ENCODE measurements at regions not wholly inside any gene's neighbourhood (a gene's known extent, or its start where the extent isn't known, plus 50 kb on each side); places are given as distances from the start of the nearest gene placed in this dataset.

DNA sequence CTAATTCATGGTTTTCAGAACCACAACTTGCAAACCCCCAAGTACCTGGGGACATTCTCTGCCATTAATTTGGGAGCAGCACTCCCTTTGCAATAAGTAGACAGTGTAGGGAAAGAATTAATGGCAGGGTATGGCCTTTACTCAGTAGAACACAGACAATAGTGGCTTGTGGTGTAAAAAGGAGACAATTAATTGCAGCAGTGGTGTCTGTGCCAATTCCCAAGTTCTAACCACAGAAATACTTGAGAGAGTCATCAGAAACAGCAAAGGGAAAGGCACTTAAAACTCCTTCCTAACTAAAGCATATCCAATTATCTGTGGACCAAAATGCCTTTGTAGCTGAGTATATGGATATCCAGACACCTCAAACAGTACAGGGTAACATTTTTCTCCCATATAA, 257.6 kb upstream of the POU3F2 start:
- FAIRE-seq, result no peak

DNA sequence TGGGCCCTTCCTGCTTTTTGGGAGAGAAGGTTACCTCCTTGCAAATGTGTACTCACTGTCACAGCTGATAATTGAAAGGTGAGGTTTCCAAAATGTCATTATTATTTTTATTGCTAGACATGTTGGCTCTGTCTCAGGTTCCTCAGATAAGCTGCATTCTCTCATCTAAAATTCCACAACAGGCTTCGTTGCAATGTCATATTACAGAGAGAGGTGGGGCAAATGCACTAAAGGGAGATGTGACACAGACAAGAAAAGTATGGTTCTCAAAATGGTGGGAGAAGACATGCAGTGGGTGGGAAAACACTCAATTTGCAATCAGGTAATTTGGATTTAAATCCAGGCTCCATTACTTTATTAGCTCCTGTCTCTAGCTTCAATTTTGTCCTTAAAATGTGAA, 256.4 kb upstream of the POU3F2 start:
- no peak for FAIRE-seq

DNA sequence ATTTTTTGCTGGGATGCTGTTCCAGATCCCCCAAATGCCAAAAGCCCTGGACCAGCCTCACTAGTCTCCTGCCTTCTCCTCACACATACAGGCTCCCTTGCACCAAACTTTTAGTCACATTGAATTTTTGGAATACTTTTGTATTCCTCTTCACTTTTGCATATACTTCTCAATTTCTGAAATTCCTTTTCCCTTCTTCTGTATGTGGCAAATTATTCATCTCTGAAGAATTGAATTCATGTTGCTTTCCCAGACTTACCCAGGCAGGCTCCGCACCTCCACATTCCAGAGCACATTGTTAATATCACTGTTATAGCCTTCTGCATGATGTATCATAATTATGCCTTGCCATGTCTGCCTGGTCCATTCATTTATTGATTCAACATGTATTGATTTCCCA, 255.3 kb upstream of the POU3F2 start:
- FAIRE-seq, result no peak

DNA sequence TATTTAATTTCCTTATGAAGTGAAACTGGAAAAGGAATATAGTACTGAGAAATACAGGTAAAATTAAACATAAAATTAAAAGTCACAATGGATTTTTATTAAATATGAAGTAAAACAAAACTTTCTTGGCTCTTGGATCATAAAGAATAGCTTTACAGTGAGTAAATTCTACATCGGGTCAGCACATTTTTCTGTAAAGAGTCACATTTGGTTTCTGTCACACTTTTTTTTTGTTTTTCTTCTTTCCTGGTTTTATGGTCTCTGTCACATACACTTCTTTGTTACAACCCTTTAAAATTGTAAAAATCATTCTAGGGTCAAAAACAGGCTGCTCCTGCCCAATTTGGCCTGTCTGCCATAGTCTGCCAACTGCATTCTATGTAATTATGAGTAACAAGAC, 254.4 kb upstream of the POU3F2 start:
- FAIRE-seq, result no peak

DNA sequence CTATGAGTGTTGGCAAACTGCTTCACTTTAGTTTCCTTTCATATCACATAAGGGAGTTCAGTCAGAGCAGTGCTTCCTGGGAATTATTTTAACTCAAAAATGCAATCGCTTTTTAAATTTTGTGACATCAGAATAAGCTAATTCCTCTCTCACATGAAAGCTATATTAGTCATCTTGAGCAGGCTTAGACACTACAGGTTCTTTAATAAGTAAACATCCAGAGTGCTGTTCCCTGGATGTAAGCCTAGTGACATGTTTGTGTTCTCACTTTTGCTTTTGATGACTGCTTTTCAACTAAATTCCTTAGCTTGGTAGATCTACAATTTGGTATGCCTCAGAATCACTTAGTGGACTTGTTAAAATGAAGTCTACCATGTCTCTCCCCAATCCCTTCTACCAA, 252.7 kb upstream of the POU3F2 start:
- no peak for FAIRE-seq

DNA sequence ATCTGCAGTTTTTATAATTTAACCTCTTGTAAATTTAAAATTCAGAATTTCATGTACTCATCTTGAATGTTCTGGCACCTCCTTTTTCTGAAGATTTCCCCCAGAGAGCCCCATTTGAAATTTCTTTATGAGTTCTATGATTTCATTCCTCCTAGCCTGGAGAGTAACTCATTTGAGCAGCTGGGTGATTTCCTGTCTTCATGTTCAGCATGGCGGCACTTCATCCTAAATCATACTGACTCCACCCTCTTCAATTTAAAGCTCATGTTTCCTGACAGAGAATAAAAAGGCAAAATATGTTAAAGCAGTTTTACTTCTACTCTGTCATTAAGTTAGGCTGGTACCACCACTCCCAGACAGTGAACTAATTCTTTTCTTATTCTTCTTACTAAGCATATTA, 250.9 kb upstream of the POU3F2 start:
- FAIRE-seq, result no peak

DNA sequence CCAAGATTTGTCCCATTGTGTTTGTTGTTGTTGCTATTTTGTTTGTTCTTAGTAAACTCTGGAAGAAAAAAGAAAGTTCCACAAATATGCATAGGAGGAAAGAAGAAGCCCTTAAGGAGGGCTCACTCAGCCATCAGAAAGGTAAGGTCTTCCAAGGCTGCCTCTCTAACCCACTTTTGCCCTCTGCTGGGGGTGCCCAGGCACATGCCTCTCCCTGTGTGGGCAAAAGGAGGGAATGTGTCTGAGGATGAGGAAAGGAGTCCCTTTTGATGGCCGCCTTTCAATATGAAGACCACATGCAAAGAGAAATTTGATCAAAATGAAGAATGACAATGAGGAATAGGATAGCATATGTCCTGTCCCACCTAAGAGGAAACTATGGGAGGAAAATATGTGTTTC, 248.2 kb upstream of the POU3F2 start:
- no peak for FAIRE-seq

DNA sequence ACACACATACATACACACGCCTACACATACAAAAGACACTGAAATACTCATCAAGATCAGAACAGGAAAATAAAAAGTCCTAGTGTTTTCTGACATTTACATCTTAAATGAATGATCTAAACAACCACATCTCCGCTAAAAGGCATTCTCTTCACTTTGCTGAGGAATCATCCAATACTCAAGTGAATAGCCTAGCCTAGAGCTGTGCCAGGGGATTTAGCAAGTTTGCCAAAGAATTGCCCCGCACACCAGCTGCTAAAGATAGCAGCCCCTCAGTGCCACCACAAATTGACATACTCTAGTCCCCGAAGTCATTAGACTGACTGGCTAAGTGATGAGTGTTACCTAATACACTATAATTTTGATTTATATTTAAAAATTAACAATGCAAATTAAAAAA, 246.8 kb upstream of the POU3F2 start:
- FAIRE-seq, result no peak

DNA sequence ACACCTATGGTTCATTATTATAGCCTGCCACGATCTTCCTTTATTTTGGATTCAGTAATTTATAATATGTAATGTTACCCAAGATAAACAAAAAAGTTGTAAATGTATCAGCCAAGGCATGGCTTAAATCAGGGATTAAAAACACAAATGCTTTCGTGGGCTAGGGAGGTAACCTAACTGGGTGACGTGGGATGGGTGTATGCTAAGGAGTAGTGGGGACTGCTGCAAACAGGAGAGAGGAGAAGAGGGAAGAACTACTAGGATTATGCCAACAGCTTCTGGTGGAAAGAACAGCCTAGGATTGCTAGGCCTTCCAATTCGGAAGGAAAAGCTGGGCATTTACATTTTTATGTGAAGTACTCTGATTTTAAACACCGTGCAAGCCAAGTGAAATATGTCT, 244.8 kb upstream of the POU3F2 start:
- no peak for FAIRE-seq

DNA sequence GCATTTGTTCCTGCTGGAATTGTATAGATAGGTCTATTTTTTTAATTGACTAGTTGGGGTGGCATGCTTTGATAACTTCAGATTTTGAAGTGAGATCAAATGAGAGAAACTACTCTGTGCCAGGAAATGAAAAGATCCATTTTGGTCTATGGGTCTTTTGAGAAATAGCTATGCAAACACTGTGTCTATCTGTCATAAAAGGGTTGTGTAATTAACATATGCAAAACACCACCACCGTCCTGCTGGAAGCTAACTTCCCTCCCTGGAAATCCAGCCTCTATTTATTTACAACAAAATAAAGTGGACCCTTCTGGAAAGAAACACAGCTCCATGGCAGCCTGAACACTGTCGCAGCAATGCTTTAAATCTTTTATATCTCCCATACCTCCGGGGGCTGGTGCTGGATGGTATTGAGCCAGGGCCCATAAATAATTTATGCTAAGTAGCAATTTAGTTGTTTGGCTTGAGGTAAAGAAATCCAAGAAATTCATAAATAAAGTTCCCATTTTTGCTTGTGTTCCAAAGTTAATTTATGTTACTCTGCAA, 244.2 kb upstream of the POU3F2 start:
- no peak for FAIRE-seq

DNA sequence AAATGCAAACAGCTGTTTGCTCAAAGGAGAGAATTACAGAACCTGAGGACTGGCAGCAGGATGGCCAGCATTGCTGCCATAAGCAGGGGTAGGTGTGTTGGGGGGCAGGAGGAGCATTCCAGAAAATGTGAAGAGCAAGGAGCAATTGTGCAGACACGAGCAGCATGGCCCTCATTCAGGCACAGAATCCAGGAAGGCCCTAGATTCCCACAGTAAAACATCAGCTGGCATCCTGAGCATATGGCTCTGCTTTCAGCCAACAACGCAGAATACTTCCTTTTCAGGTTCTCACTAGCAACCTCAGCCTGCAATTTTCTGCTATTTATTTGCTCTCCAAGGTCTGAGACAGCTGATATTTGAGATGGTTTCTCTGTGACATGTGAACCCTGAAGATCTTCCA, 243.4 kb upstream of the POU3F2 start:
- no peak for FAIRE-seq

DNA sequence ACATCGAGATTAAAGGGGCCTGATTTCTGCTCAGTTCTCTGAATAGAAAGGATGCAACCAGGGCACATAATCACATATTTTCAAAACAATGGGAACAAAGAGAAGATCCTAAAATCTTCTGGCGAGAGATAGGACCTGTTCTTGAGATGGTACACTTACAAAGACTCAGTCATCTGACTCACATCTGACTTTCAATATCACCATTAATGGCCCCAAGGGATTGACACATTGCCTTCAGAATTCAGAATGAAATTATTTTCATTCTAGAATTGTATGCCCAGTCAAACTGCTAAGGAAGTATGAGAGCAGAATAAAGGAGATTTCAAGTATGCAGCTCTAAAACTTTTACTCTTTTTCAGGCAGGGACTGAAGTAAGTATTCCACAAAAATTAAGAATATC, 240.7 kb upstream of the POU3F2 start:
- no peak for FAIRE-seq

DNA sequence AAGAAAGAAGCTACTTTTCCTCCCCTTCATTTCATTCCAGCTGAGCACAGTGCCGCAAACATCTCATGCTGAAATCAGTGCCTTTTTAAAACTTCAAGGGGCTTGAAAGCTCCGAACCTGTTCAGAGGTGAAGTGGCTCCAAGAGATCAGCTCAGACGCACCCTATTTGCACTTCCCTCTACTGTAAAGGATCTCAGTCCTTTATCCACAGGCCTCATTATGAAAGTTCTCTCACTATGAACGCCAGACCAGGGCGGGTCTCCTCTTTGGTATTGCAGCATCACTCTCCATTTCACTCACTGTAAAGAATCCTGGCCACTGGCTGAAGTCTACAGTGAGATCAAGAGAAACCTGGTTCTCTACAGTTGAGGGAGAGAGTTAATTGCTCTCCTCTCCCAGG, 232.7 kb upstream of the POU3F2 start:
- no peak for FAIRE-seq

DNA sequence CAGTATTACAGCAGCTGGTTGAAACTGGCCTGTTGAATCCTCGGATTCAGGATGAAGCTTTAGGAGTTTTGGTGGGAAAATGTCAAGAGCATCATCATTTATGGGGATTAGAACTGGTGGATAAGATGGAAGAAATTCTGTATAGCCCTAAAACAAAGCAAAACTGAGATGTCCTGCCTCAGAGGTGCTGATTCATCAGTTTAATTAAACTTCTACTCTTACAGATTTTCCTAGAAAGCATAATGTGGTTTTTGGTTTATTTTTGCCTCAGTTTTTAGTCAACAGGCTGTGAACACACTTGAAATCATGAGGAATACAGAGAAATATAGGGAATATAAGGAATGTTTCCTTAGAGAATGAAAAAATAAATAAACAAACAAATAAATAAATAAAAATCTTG, 228.7 kb upstream of the POU3F2 start:
- FAIRE-seq, result no peak

DNA sequence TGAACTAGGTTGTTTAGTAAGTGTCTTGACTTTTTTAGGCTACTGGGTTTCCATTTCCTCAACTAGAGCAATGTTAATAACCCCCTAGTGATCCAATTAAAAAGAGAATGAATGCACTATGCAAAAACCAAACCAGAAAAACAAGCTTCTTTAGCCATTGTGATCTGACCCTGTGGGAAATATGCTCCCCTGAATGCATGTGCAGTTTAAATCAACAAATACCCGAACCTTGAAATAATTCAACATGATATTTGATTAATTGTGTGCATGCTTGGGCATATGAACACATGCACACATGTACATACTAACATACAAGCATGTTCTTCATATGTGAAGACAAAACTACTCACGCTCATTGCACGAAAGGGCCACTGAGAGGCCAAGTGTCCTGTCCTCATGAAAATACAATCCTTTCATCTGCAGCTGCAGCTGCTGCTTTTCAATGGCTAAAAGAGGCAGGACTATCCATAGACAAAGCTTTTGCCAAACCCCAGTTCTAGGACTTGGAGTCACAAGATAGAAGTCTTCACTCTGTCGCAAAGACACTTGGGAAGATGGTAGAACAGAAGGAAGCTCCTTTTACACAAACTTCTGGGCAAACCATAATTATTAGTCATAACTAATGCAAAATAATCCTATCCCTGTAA, 207.1 kb upstream of the POU3F2 start:
- no peak for FAIRE-seq

DNA sequence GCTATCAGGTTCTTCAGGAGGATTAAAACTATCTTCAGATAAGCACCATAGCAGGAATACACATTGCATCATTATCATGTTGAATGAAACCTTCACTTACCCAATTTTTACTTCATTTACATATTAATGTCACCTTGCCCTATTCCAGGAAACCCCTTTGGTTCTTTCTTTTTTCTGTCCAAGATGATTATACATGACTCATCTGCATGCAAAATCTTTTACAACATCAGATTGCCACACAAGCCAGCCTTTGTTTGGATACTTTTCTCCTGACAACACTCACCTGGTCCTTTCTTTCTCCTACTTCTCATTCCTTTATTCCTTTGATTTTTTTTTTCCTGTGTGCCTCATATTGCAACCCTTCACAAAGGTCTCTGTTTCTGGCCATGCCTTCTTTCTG, 200.5 kb upstream of the POU3F2 start:
- FAIRE-seq, result no peak

DNA sequence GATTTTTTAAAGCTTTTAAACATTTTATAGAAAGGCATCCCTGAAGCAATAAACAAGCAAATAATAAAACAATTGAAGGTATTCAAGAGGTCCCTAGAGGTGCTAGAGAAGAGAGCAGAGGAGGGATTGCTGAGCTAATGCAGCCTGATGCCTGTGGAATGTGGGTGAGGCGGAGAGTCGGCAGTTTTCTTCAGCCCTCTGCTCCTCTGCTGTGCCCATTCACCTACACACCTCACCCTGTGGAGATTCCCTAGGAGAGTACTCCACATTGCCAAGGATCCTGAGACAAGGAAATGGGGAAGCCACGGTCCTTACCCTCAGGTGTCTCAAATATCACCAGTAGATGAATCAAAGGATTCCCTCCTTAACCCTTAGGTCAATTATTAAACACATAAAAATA, 199.8 kb upstream of the POU3F2 start:
- FAIRE-seq, result no peak

DNA sequence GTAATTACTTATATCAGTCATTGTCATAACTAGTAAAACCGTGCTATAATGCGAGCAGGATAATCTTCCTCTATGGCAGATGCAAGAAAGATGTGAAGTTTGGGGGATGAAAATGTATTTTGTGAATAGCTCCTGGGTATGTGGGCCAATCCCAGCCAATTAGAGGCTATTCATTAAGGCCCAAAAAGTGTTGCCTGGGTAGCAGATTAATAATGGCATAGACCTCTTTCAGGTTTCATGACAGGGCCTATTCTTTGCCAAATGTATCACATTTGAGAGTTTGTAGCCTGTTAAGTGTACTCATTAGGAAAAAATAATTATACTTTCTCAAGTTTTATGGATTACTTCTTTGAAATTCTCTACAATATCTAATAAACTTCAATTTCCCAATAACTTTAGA, 199.2 kb upstream of the POU3F2 start:
- no peak for FAIRE-seq

DNA sequence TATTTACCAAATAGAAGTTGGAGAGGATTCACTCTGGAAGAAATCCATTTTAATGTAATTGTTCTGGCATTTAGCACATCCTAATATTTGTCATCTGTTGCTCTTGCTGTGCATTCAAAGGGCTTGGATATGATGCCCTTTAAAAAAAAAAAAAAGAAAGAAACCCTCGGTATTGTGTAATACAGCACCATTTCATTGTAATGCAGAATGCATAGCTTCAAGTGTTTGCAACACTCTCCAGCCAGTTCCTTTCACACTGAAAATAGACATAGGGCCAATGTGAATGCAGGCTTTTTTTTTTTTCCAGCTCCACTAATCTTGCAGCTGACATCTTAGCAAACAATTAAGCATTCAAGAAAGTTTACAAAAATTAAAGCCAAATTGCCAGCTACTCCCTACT, 197.4 kb upstream of the POU3F2 start:
- no peak for FAIRE-seq

DNA sequence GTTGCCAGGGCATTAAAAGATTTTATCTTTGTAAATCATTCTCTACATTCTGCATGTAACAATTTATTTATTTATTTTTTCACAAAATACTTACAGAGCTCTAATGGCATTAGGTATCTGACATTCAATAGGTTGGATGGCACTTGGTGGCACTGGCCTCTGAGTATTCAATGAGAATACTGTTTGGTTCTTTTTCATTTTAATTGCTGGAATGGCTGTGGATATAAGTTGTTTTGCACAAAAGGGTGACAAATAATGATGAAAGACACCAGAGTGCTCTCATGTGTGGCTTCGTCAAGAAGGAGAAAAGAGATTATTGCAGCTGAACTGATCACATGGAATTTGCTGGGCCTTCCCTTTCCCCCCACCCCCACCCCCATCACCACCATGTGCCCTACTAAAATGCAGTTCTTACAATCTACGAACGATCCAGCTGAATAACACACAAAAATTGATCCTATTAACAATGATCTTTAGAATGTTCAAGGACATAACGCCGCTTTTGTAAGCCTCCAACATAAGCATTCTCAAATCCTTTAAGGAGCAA, 195.2 kb upstream of the POU3F2 start:
- no peak for FAIRE-seq

DNA sequence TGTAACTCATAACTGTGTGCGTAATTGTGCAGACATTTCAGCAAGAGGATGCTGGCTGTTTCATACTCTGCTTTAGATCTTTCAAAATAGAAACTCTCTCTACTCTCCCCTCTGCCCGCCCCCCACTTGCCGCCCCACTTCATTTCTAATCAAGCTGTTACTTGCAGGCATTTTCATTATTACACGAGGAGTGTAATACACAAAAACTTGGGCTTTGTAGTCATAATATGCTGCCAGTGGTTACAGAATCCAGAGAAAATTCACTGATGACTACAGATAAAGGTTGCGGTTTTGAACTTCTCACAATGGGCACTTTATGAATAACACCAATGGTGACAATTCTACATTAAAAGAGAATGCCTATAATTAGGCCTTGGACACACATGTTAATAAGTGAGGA, 194.0 kb upstream of the POU3F2 start:
- FAIRE-seq, result no peak

DNA sequence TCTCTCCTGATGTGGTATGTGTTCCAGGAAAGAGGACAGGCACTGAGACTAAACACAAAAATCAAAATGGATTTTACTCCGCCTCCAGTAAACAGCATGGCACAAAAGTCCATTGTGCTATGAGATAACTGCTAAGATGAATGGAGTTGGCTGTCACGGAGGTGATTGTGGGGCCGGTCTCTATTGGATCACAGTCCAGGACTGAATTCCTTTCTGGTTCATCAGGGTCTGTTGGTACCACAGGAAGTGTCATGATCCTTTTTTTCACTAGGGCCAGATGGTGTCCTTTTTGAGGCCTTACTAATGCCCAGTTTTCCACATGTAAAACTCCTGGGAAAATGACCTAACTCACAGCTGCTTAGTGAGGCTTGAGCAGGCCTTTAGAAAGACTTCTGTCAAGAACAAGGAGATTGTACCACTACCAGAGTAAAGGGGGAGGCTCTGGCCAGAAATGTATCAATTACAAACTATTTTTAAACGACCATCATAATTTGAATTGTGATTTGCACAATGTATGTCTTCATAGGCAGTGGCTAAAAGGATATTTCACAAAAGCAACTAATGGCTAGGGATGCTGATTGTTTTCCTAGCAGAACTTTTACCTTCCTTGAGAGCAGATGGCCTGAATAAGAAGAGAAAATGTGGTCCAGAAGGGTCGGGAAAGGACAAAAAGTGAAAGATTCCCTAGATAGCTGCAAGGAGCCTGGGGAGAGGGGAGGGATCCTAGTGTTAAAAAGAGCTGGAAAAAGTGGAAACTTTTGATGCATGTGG, 192.2 kb upstream of the POU3F2 start:
- FAIRE-seq, result no peak

DNA sequence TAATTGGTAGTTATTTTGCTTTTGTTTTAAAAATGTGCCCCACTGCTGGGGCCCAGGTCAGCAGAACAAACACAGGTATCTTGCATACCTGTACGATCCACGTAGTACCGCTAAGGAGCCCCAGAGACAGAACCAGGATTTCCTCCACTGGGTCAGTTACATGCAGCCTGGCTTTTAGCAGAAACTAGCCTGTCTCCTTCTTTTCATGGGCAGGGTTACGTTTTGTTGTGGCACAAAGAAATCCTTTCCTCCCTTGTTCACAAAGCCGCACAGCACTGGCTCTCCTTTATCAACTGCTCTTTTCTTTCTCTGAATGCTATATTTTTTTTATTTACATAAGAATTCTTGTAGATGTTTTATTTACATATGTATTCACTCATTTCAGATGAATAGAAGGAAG, 190.3 kb upstream of the POU3F2 start:
- no peak for FAIRE-seq

DNA sequence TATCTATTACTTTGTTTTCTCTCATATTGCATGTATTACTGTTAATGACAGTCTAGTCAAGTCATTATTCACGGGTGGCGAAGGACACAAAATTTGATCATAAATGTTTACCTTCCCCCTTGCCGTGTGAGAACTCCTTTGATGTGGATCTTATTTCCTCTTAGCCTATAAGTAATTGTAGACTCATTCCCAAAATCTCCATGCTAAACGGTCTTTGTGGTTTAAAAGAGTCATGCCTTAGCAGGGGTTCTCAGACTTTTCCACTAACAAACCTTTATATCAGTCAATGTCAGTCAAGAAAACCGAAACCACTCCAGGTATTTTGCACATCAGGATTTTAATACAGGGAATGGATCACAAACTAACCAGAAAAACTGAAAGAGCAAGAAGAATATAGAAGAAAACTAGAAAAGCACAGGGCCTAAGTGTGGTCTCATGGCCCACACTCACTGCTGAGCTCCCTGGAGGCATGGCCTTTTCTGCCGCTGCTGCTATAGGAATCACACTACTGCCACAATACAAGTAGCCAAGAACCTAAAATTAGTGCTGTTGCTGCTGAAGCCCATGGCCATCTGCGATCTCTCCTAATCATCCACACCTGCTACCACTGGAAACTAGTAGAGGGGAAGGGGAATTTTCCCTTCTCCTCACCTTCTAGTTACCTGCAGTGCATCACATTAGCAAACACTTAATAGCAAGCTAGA, 186.0 kb upstream of the POU3F2 start:
- no peak for FAIRE-seq

Measured in endometrium (tissue), 2 donors.